Activated CD8-positive, alpha-beta memory T cell treated with anti-CD3 and anti-CD28 coated beads for 4 hours (primary cell): ENCODE measurements at regions not wholly inside any gene's neighbourhood (a gene's known extent, or its start where the extent isn't known, plus 50 kb on each side); places are given as distances from the start of the nearest gene placed in this dataset.
"Not testable (repeated sequence)": the region's sequence is repeated elsewhere in the genome, so short reads cannot be mapped to it uniquely, and the experiment has no call there.

Experiments used
- DNase-seq, 2 donors: peaks; one replicate each; pipeline ENCODE4 v3.0.0-alpha.2; 2020; ENCODE audit warnings: low read depth in 2 of 2

- no peak for DNase-seq
Measured at GRCh38 chr4:19614171-19614570, 637.5 kb upstream of the SLIT2 start.

GRCh38 chr4:19596342-19596741 is 655.4 kb upstream of the SLIT2 start:
- DNase-seq = no peak

- DNase-seq = no peak
Measured at GRCh38 chr4:19592391-19592790, 659.3 kb upstream of the SLIT2 start.

GRCh38 chr4:19583827-19584569 is 667.7 kb upstream of the SLIT2 start:
- DNase-seq = no peak

GRCh38 chr4:19580095-19580494 is 671.6 kb upstream of the SLIT2 start:
- no peak for DNase-seq

- DNase-seq = no peak
Measured at GRCh38 chr4:19579608-19580007, 672.1 kb upstream of the SLIT2 start.

- DNase-seq = no peak
Measured at GRCh38 chr4:19577097-19577496, 674.6 kb upstream of the SLIT2 start.

- no peak for DNase-seq
Measured at GRCh38 chr4:19575924-19576323, 675.8 kb upstream of the SLIT2 start.

GRCh38 chr4:19566041-19566440 is 685.7 kb upstream of the SLIT2 start:
- no peak for DNase-seq

- no peak for DNase-seq
Measured at GRCh38 chr4:19562456-19562855, 689.2 kb upstream of the SLIT2 start.

GRCh38 chr4:19557161-19557560 is 694.5 kb upstream of the SLIT2 start:
- no peak for DNase-seq

GRCh38 chr4:19556276-19556675 is 695.4 kb upstream of the SLIT2 start:
- DNase-seq = not testable (repeated sequence)

- no peak for DNase-seq
Measured at GRCh38 chr4:19547463-19547862, 704.2 kb upstream of the SLIT2 start.

GRCh38 chr4:19544446-19545125 is 707.1 kb upstream of the SLIT2 start:
- no peak for DNase-seq

- no peak for DNase-seq
Measured at GRCh38 chr4:19540859-19541540, 710.7 kb upstream of the SLIT2 start.

GRCh38 chr4:19539201-19539600 is 712.5 kb upstream of the SLIT2 start:
- no peak for DNase-seq

GRCh38 chr4:19534159-19534558 is 717.5 kb upstream of the SLIT2 start:
- no peak for DNase-seq

GRCh38 chr4:19531906-19532848 is 719.5 kb upstream of the SLIT2 start:
- DNase-seq = no peak

GRCh38 chr4:19523964-19524363 is 727.7 kb upstream of the SLIT2 start:
- DNase-seq = no peak

- no peak for DNase-seq
Measured at GRCh38 chr4:19522966-19523365, 728.7 kb upstream of the SLIT2 start.

- no peak for DNase-seq
Measured at GRCh38 chr4:19520939-19521520, 730.7 kb upstream of the SLIT2 start.
